ENCODE measurements at regions not wholly inside any gene's neighbourhood (a gene's known extent, or its start where the extent isn't known, plus 50 kb on each side); places are given as distances from the start of the nearest gene placed in this dataset. TPM values are rescaled to one million over a fixed set of nuclear protein-coding genes. Genes with fewer than 3 reads are reported as not detected.

DNA sequence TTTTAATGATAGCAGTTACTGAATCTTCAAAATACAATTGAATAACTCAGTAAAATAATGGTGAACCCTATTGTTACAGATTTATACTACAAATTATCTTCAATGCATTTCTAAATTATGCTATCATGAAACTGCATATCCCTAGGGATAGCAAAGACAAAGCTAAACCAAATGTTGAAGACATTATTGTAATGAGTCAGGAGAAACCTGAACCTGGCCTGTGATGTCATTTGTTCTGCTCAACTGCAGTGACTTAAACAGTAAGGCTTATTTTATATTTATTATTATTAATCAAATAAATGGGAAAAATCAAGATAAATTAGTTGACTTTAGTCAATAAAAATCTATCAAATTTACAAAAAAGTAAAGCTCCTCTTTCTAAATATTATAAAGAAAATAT, 100.3 kb downstream of the UCHL5 start:
- no peaks in the 10 kb centered on the region for H3K79me2 ChIP-seq (ENCODE audit: control insufficient read depth, insufficient read depth, low read length)
- no peaks in the 10 kb centered on the region for H3K4me1 ChIP-seq (ENCODE audit: control insufficient read depth, extremely low read depth, insufficient read depth, low read length)
- POLR2A ChIA-PET, result no interaction called here
- intact Hi-C loops (cut with micrococcal nuclease) (loop anchor here (10.0 kb wide), 1 partner anchor 166 kb away; the partner anchor contains the start of gene CDC73), dilution Hi-C loops (cut with MboI; ENCODE audit: extremely low pct_ligation_motif_present, low sequenced_read_pairs) (no loop called here)
- H3K4me2 ChIP-seq (ENCODE audit: insufficient read depth, low read length), result no peak overlapping the region
- H3K27me3 ChIP-seq (ENCODE audit: control insufficient read depth in 2 of 2, insufficient read depth in 2 of 2, low read length in 2 of 2), result no peaks in the 10 kb centered on the region
- no peak for DNase-seq (ENCODE audit: low read depth, low spot score)
- no peak overlapping the region for H3K9ac ChIP-seq (replicated peaks; ENCODE audit: extremely low read depth, insufficient read depth, low read length)
- no peak overlapping the region for H3K4me3 ChIP-seq (replicated peaks in 1 of 3; ENCODE audit: insufficient read depth in 1 of 3, low read depth in 1 of 3, low read length in 3 of 3)
- CTCF ChIA-PET, result interaction anchor here (0.7 kb wide), 1 partner anchor 8 kb away, joined by 3 read pairs; no protein-coding TSS in a partner anchor
- TF ChIP-seq POLR2A (IDR thresholded peaks at IDR 0.05; ENCODE audit: low read depth, low read length), result no peak
- BruUV-seq (replicated peaks), result no TSS peak
- no peaks in the 10 kb centered on the region for H4K20me1 ChIP-seq (replicated peaks; ENCODE audit: control insufficient read depth, extremely low read depth, insufficient read depth, low read length)
- no peak overlapping the region for H2AFZ ChIP-seq (ENCODE audit: low read depth, low read length)
- H3K9me1 ChIP-seq (replicated peaks; ENCODE audit: control insufficient read depth, extremely low read depth, insufficient read depth, low read length), result no peaks in the 10 kb centered on the region
- H3K36me3 ChIP-seq (ENCODE audit: control insufficient read depth in 2 of 2, extremely low read depth in 1 of 2, insufficient read depth in 2 of 2, low read length in 2 of 2), result no peaks in the 10 kb centered on the region
- no peak overlapping the region for H3K27ac ChIP-seq (ENCODE audit: insufficient read depth, low read depth, low read length)
- FAIRE-seq, result no peak
- no peaks in the 10 kb centered on the region for H3K9me3 ChIP-seq (replicated peaks; ENCODE audit: control insufficient read depth, insufficient read depth, low read length)

DNA sequence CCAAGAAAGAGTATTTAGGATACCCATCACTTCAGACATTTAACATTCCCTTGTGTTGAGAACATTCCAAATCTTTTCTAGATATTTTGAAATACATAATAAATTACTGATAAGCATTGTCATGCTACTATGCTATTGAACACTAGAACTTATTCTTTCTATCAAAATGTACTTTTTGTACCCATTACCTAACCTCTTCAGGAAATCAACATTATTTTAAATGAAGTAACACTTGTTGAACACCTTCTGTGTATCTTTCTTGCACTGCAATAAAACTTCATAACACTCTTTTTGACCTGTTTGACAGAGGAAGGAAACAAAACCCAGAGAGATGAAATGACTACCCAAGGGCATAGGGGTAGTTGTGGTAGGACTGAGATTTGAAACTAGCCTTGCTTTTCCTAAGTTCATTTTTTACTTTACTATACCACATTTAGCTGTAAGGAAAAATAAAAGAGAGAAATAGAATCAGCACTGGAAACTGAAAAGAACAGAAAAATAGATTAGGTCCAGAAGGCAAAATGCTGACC, 99.4 kb downstream of the UCHL5 start:
- Histone ChIP-seq H3K4me1 (ENCODE audit: control insufficient read depth, extremely low read depth, insufficient read depth, low read length) (no peaks in the 10 kb centered on the region), H3K9me1 (replicated peaks; ENCODE audit: control insufficient read depth, extremely low read depth, insufficient read depth, low read length) (no peaks in the 10 kb centered on the region), H3K79me2 (ENCODE audit: control insufficient read depth, insufficient read depth, low read length) (no peaks in the 10 kb centered on the region), H3K9ac (replicated peaks; ENCODE audit: extremely low read depth, insufficient read depth, low read length) (no peak overlapping the region), H2AFZ (ENCODE audit: low read depth, low read length) (no peak overlapping the region), H3K4me2 (ENCODE audit: insufficient read depth, low read length) (no peak overlapping the region), H3K9me3 (replicated peaks; ENCODE audit: control insufficient read depth, insufficient read depth, low read length) (no peaks in the 10 kb centered on the region), H3K4me3 (replicated peaks in 1 of 3; ENCODE audit: insufficient read depth in 1 of 3, low read depth in 1 of 3, low read length in 3 of 3) (no peak overlapping the region), H3K36me3 (ENCODE audit: control insufficient read depth in 2 of 2, extremely low read depth in 1 of 2, insufficient read depth in 2 of 2, low read length in 2 of 2) (no peaks in the 10 kb centered on the region), H3K27ac (ENCODE audit: insufficient read depth, low read depth, low read length) (no peak overlapping the region), H4K20me1 (replicated peaks; ENCODE audit: control insufficient read depth, extremely low read depth, insufficient read depth, low read length) (no peaks in the 10 kb centered on the region), H3K27me3 (ENCODE audit: control insufficient read depth in 2 of 2, insufficient read depth in 2 of 2, low read length in 2 of 2) (no peaks in the 10 kb centered on the region)
- BruUV-seq (replicated peaks), result no TSS peak
- intact Hi-C loops (cut with micrococcal nuclease), result loop anchor here (10.0 kb wide), 1 partner anchor 165 kb away; the partner anchor contains the start of gene CDC73
- TF ChIP-seq GATA2 (IDR thresholded peaks at IDR 0.05; ENCODE audit: insufficient read depth, insufficient read length, low read depth, low read length), result no peak
- no peak for TF ChIP-seq POLR2A (IDR thresholded peaks at IDR 0.05; ENCODE audit: low read depth, low read length)
- ChIA-PET CTCF (interaction anchor here (0.7 kb wide), 1 partner anchor 8 kb away, joined by 3 read pairs; no protein-coding TSS in a partner anchor), POLR2A (interaction anchor here (0.7 kb wide), 1 partner anchor 149 kb away, joined by 9 read pairs; no protein-coding TSS in a partner anchor)
- dilution Hi-C loops (cut with MboI; ENCODE audit: extremely low pct_ligation_motif_present, low sequenced_read_pairs), result no loop called here
- FAIRE-seq (no peak), DNase-seq (ENCODE audit: low read depth, low spot score) (peak; percentile 24)

Small RNA genes lying in the stretch of these regions (small RNA-seq; reads per million reads assigned to genes)
- not detected for gene RN7SKP126 (ENCODE audit: insufficient read depth, insufficient read length, low read depth, low replicate concordance)

Data from endothelial cell of umbilical vein (primary cell).